Natural killer cell (primary cell): ENCODE measurements at regions not wholly inside any gene's neighbourhood (a gene's known extent, or its start where the extent isn't known, plus 50 kb on each side); places are given as distances from the start of the nearest gene placed in this dataset.

Source experiments
- ATAC-seq, 3 donors: fragments of 150-1000 bp in 2 of 3; fragments of 200-7000 bp in 1 of 3; cut with Tn5 transposase; 1 replicate in 1 of 3; 2 replicates in 2 of 3; pipeline ENCODE4 v1.10.0; 2021; ENCODE audit warnings: mild to moderate bottlenecking in 2 of 3, moderate library complexity in 2 of 3
- DNase-seq, 2 donors: peaks; one replicate each; pipeline versions ENCODE4 v3.0.0 to v3.0.0-alpha.2; 2013 to 2021; ENCODE audit warnings: mixed read lengths in 1 of 2
- H3K27ac ChIP-seq: one replicate; pipeline ENCODE4 v1.5.1; 2013; ENCODE audit warnings: mild to moderate bottlenecking, low read length
- H3K27me3 ChIP-seq: one replicate; pipeline ENCODE4 v1.6.1; 2013; ENCODE audit warnings: low read length; ENCODE audit not compliant: control insufficient read depth, insufficient read depth
- H3K36me3 ChIP-seq: one replicate; pipeline ENCODE4 v1.6.1; 2013; ENCODE audit warnings: low read length; ENCODE audit not compliant: control insufficient read depth, insufficient read depth
- H3K4me1 ChIP-seq: one replicate; pipeline ENCODE4 v1.6.1; 2013; ENCODE audit warnings: low read length; ENCODE audit not compliant: control insufficient read depth, insufficient read depth
- H3K4me3 ChIP-seq: one replicate; pipeline ENCODE4 v1.5.1; 2013; ENCODE audit warnings: low read length
- H3K9me3 ChIP-seq: one replicate; pipeline ENCODE4 v1.6.1; 2013; ENCODE audit warnings: low read length; ENCODE audit not compliant: control insufficient read depth, insufficient read depth
- H3K27ac Mint-ChIP-seq, 2 donors: one replicate each; pipeline ENCODE4 v1.8.0; 2022; ENCODE audit warnings: mild to moderate bottlenecking in 2 of 2, mixed read lengths in 2 of 2, moderate library complexity in 1 of 2
- H3K27me3 Mint-ChIP-seq, 2 donors: one replicate each; pipeline ENCODE4 v1.8.0; 2022; ENCODE audit warnings: low read depth in 2 of 2, mixed read lengths in 2 of 2
- H3K36me3 Mint-ChIP-seq: one replicate; pipeline ENCODE4 v1.8.0; 2022; ENCODE audit warnings: mixed read lengths
- H3K4me1 Mint-ChIP-seq, 2 donors: one replicate each; pipeline ENCODE4 v1.8.0; 2022; ENCODE audit warnings: mixed read lengths in 2 of 2
- H3K4me3 Mint-ChIP-seq: one replicate; pipeline ENCODE4 v1.8.0; 2022; ENCODE audit warnings: mild to moderate bottlenecking, moderate library complexity, mixed read lengths
- H3K9me3 Mint-ChIP-seq, 2 donors: one replicate each; pipeline ENCODE4 v1.8.0; 2022; ENCODE audit warnings: mixed read lengths in 2 of 2
- WGBS: methylation state at CpG from one replicate; pipeline ENCODE4 v1.1.7; 2013; ENCODE audit warnings: missing lambda C conversion rate; ENCODE audit not compliant: insufficient coverage; 5-methylcytosine and 5-hydroxymethylcytosine counted together
- intact Hi-C: fragments of 100-400 bp; cut with micrococcal nuclease; formaldehyde crosslinking; loops from one replicate; pipeline ENCODE4 v1.14.2; 2022
- TF ChIP-seq, protein P1 (sequence below): fragments of 200-600 bp; IDR thresholded peaks from one replicate; pipeline ENCODE4 v1.8.0; 2022; ENCODE audit warnings: antibody characterized with exemption

DNA sequence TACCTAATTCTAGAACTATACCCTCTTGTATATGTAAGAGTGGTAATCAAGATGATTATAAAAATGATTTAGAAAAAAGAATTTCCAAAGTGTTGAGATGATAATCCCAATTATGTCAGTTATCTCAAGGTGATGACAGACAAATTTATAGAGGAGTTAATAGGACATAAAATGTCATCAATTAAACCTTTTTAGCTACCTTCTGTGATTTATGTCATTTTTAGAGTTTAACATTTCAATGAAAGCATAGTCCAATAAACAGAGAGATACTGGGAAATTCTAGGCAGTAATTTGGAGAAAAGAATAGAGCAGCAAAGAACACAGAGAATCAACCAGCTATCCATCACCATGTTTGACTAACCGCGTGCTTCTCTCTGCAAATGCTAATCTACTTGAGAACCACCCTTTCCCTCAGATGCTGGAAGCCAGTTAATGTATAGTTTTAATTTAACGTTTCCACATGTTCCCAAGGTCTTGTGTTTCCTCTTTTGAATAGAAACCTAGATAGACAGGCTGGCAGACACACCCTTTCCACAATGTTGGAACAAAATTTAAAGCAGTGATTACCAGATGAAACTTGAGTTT is 433.1 kb upstream of the FAM241A start:
- Histone ChIP-seq H3K27me3 (no peaks in the 10 kb centered on the region), H3K27ac (no peak overlapping the region), H3K4me3 (no peak overlapping the region), H3K9me3 (no peaks in the 10 kb centered on the region), H3K4me1 (no peaks in the 10 kb centered on the region), H3K36me3 (no peaks in the 10 kb centered on the region)
- WGBS = 44% methylated on average over 1 of the region's 3 CpGs
- Mint-ChIP-seq H3K36me3 (no peaks in the 10 kb centered on the region), H3K27me3 (no peaks in the 10 kb centered on the region), H3K4me1 (no peaks in the 10 kb centered on the region), H3K9me3 (peaks cover 2 to 5% of the 10 kb centered on the region in 2 donors), H3K4me3 (no peak overlapping the region), H3K27ac (no peak overlapping the region)
- no peak for ATAC-seq
- intact Hi-C loops = no loop called here
- no peak for DNase-seq
- TF ChIP-seq, protein P1, sequence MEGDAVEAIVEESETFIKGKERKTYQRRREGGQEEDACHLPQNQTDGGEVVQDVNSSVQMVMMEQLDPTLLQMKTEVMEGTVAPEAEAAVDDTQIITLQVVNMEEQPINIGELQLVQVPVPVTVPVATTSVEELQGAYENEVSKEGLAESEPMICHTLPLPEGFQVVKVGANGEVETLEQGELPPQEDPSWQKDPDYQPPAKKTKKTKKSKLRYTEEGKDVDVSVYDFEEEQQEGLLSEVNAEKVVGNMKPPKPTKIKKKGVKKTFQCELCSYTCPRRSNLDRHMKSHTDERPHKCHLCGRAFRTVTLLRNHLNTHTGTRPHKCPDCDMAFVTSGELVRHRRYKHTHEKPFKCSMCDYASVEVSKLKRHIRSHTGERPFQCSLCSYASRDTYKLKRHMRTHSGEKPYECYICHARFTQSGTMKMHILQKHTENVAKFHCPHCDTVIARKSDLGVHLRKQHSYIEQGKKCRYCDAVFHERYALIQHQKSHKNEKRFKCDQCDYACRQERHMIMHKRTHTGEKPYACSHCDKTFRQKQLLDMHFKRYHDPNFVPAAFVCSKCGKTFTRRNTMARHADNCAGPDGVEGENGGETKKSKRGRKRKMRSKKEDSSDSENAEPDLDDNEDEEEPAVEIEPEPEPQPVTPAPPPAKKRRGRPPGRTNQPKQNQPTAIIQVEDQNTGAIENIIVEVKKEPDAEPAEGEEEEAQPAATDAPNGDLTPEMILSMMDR = no peak

DNA sequence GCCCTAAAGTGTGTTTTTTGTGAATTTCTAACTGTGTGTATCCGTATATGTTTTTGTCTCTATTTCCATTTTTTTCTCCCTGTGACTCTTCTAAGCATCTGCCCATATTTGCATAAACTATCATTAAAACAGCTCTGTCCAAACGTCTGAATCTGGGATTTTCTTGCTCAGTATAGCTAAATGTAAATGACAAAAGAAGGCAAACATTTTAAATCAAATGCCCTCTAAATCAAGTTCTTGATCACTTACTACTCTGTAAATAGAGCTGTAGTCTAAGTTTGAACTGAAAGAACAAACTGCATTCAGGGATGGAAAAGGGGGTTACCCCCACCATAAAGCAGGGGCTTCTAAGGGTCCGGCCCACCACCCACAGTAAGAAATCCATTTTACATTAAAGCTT is 432.0 kb upstream of the FAM241A start:
- intact Hi-C loops = no loop called here
- DNase-seq (no peak), ATAC-seq (no peak)
- Mint-ChIP-seq H3K27ac (no peak overlapping the region), H3K4me3 (no peak overlapping the region), H3K27me3 (no peaks in the 10 kb centered on the region), H3K9me3 (peaks cover 2 to 5% of the 10 kb centered on the region in 2 donors), H3K36me3 (no peaks in the 10 kb centered on the region), H3K4me1 (no peaks in the 10 kb centered on the region)
- TF ChIP-seq, protein P1 = no peak
- no peaks in the 10 kb centered on the region for H3K27me3 ChIP-seq
- H3K9me3 ChIP-seq = no peaks in the 10 kb centered on the region
- H3K36me3 ChIP-seq = no peaks in the 10 kb centered on the region
- H3K4me3 ChIP-seq = no peak overlapping the region
- WGBS = 73% methylated on average over 1 of the region's 3 CpGs
- H3K4me1 ChIP-seq = no peaks in the 10 kb centered on the region
- no peak overlapping the region for H3K27ac ChIP-seq

DNA sequence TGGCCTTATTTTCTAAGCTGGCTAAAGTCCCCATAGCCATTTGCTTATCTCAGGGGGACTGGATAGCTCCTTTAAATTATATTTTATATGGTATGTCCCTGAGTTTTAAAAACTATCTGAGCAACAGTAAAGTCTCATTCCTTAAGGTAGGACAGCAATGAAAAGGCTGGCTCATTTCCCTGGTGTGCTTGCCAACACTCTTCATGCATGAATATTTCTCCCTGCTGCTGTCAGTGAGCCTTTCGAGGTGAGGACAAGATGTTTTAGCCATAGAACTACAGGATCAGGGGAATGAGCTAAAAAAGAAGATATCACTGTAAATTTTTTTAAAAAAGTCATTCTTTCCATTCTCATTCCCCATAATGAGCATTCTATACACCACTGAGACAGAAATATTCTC is 427.3 kb upstream of the FAM241A start:
- no peaks in the 10 kb centered on the region for H3K4me1 ChIP-seq
- TF ChIP-seq, protein P1 = no peak
- no peak overlapping the region for H3K27ac ChIP-seq
- H3K9me3 Mint-ChIP-seq = peaks cover 2 to 8% of the 10 kb centered on the region in 2 donors
- no peaks in the 10 kb centered on the region for H3K9me3 ChIP-seq
- H3K4me3 Mint-ChIP-seq = no peak overlapping the region
- intact Hi-C loops = no loop called here
- H3K4me3 ChIP-seq = no peak overlapping the region
- H3K27me3 Mint-ChIP-seq = no peaks in the 10 kb centered on the region
- H3K36me3 ChIP-seq = no peaks in the 10 kb centered on the region
- no peaks in the 10 kb centered on the region for H3K36me3 Mint-ChIP-seq
- DNase-seq = no peak
- ATAC-seq = no peak
- 86% methylated on average over 1 of the region's 1 CpG for WGBS
- no peak overlapping the region for H3K27ac Mint-ChIP-seq
- H3K27me3 ChIP-seq = no peaks in the 10 kb centered on the region
- no peaks in the 10 kb centered on the region for H3K4me1 Mint-ChIP-seq
